Upper lobe of left lung (tissue), 4 donors: ENCODE measurements at regions not wholly inside any gene's neighbourhood (a gene's known extent, or its start where the extent isn't known, plus 50 kb on each side); places are given as distances from the start of the nearest gene placed in this dataset.

Experiments used
- EP300 ChIP-seq, 4 donors: sonication (generic); formaldehyde crosslinking; IDR thresholded peaks; one replicate each; pipeline ENCODE4 v1.5.1; 2017; ENCODE audit warnings: antibody characterized with exemption in 4 of 4, control low read depth in 2 of 4
- POLR2A ChIP-seq, 4 donors: fragments of 450-650 bp; IDR thresholded peaks; one replicate each; pipeline ENCODE4 v1.5.1; 2016 to 2017; ENCODE audit warnings: antibody characterized with exemption in 4 of 4, mild to moderate bottlenecking in 2 of 4
- POLR2AphosphoS5 ChIP-seq, 2 donors: sonication (generic); formaldehyde crosslinking; IDR thresholded peaks; one replicate each; pipeline ENCODE4 v1.5.1; 2017; ENCODE audit warnings: antibody characterized with exemption in 2 of 2
- TF ChIP-seq, protein P1 (sequence below), 6 experiments: fragments of 450-650 bp in 4 of 6; fragments of 200-600 bp in 2 of 6; sonication (generic) in 2 of 6; IDR thresholded peaks; one replicate each; pipeline ENCODE4 v1.5.1; 2016 to 2019; ENCODE audit warnings: antibody characterized with exemption in 6 of 6

- TF ChIP-seq, protein P1, sequence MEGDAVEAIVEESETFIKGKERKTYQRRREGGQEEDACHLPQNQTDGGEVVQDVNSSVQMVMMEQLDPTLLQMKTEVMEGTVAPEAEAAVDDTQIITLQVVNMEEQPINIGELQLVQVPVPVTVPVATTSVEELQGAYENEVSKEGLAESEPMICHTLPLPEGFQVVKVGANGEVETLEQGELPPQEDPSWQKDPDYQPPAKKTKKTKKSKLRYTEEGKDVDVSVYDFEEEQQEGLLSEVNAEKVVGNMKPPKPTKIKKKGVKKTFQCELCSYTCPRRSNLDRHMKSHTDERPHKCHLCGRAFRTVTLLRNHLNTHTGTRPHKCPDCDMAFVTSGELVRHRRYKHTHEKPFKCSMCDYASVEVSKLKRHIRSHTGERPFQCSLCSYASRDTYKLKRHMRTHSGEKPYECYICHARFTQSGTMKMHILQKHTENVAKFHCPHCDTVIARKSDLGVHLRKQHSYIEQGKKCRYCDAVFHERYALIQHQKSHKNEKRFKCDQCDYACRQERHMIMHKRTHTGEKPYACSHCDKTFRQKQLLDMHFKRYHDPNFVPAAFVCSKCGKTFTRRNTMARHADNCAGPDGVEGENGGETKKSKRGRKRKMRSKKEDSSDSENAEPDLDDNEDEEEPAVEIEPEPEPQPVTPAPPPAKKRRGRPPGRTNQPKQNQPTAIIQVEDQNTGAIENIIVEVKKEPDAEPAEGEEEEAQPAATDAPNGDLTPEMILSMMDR (IDR thresholded peaks at IDR 0.05), result no peak
- no peak for TF ChIP-seq POLR2A (IDR thresholded peaks at IDR 0.05)
- no peak for TF ChIP-seq EP300 (IDR thresholded peaks at IDR 0.05)
- TF ChIP-seq POLR2AphosphoS5 (IDR thresholded peaks at IDR 0.05), result no peak
Measured at GRCh38 chr4:138298431-138298830, 56.3 kb upstream of the SLC7A11 start.
